Epidermal melanocyte (primary cell): ENCODE measurements at regions not wholly inside any gene's neighbourhood (a gene's known extent, or its start where the extent isn't known, plus 50 kb on each side); places are given as distances from the start of the nearest gene placed in this dataset.

Experiments
- DNase-seq: peaks from one replicate; pipeline ENCODE4 v3.0.0; 2011; ENCODE audit warnings: low spot score; ENCODE audit not compliant: insufficient read length

- no peak for DNase-seq
Observed at GRCh38 chr14:87008965-87009364, 984.0 kb downstream of the GALC start.

DNA sequence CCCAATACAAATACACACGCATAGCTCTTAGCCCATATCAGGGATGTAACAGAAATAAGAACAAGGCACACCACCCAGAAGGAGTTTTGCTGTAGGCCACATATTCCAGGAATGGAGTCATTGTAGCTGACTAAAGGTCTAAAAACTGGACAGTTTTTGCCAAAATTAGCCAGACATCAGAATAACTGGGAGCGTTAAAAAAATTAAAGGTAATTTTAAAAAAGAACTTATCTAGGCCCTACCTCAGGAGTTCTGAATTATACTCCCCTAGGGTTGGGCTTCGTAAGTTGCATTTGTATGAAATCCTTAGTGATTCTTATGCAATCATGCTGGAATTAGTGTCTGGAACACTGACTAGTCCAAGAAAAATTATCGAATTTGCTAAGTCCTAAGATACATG, 987.7 kb downstream of the GALC start:
- DNase-seq: no peak

DNA sequence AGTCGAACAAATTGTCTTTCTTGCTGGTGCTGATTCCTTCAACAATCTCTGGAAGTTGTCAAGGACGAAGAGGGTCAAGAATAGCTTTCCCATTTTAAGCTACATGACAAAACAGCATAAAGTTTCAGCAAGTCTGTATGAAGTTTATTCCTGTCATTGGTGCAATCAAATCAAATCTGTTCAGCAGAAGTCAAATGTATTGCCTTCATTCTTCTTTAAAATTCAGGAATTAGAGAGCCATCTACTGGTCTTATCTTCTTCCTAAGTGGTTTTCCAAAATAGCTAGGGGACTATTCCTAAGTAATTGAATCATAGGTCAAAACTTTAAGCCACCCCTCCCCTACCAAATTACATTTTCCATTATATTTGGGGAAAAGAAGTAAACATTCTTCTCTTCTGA, 990.2 kb downstream of the GALC start:
- DNase-seq: no peak

DNA sequence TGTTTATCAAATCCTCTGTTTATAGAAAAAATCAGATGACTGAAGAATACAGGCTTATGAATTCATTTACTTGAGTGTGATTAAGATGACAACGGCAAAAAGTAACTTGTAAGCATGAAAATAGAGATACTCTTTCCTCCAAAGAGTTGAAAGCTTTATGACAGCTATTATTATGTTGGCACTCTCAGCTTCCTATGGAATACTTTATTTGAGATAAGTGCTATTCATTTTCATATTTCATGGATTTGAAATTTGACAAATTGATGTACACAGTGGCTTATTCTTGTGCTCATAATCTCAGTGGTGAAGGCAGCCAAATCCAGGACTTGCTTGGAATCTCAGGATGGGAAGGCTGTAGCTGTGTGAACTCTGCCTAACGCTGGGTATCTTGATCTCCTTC, 991.6 kb downstream of the GALC start:
- no peak for DNase-seq

DNA sequence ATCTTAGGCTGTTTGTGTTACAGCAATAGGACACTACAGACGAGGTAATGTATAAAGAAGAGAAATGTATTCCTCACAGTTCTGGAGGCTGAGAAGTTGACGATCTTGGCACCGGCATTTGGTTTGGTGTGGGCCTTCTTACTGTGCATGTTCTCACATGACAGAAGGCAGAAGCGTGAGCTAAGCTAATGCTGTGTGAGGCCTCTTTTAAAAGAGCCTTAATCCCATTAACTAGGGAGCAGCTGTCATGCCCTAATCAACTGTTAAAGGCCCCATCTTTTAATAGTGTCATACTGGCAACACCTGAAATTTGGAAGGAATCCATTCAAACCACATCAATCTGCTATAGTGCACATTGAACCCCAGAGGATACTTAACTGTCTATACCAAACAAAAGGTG, 992.9 kb downstream of the GALC start:
- DNase-seq: no peak

DNA sequence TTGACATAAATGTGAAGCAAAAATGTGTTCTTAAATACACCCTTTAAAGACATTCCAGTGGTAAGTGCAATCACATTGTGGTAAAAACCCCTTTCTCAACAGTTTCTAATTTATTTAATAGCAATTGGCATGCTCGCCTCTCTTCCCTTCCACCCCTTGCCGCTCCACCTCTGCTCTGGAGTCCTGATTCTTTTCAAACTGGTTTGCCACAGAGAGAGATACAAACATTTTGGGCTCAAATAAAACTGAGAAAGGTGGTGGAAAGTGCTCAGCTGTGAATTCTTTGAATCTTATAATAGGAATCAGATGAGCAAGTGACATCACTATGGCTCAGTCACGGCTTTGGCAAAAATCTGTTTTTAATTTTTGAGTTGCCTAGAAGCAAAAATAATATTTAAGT, 993.9 kb downstream of the GALC start:
- no peak for DNase-seq

- DNase-seq: no peak
Observed at GRCh38 chr14:86997271-86997670, 995.7 kb downstream of the GALC start.

DNA sequence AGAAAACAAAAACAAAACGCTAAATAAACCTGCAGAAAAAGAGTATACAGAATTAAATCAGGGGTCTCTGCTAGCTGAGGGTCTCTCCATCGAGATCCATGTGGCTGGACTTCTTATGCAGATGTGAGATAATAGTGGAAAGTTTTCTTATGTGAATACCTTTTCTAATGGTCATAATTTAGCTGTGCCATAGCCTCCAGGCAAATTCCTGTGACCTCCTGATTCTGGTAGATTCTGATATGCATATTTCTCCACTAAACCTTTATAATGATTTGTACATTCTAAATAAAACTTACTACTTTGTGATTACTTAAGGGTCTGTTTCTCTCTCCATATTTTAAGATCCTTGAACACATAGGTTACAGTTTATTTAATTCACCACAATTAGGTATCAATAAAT, 1002.6 kb downstream of the GALC start:
- DNase-seq: no peak

DNA sequence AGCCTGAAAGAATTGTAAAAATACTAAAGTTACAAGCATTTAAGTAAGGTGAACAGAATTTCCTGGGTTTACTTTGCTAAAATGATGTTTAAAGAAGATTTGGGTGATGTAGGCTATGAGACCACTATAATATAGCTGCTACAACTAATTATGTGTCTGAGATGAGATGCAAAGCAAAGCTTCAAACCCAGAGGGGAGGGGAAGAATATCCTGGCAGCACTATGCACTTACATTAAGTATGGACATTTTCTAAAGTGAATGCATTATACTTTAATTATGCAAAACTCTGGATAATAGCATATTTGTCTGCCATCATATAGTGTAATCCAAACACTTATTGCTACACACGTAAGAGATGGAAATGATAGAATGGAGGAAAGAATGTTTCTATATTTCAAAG, 1003.7 kb downstream of the GALC start:
- no peak for DNase-seq

DNA sequence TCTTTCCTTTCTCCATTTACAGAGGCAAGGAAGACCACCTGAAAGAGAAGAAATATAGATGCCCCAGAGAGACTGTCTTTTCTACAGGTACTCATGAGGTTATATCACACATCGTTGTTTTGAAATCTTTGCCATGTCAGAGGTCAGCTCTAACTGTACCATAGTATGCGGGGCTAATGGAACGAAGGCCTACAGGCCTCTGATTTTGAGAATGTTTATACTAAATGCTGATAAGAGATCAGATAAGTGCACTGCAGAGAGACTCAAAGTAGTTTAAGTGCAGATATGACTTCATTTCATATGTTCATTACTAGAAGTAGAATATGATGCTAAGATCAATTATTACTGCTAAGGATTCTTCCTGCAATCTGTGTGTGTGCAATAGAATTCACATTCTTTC, 1005.0 kb downstream of the GALC start:
- DNase-seq: no peak

DNA sequence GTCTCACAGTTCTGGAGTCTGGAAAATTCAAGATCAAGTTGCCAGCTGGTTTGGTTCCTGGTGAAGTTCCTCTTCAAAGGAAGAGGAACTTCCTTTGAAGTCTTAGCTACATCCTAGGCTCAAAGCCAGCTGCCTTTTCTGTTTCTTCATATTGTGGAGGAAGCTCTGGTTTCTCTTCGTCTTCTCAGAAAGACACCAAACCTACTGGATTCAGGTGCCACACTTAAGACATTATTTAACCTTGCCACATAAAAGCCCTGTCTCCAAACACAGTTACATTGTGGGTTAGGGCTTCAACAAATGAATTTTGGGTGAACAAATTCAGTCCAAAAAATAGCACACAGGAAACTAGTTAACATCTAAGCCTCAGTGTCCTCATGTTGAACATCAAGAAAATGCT, 1019.8 kb downstream of the GALC start:
- DNase-seq: no peak

DNA sequence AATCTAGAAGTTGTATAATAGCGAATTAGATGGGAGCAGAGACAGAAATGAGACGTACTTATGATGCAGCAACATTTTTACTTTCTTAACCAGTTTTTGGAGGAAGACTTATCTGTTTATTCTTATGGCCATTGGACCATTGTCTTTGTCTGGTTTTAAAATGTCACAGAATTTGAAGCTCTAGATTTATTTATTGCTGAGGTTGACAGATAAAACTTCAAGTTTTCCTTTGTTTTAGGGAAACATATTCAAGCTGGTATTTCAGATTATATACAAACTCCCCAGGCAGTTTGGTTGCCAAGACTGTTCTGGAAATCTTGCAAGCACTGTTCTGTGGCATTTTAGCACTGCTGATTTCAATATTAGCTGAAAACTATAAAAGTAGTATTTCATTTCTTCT, 1021.7 kb downstream of the GALC start:
- DNase-seq: no peak

DNA sequence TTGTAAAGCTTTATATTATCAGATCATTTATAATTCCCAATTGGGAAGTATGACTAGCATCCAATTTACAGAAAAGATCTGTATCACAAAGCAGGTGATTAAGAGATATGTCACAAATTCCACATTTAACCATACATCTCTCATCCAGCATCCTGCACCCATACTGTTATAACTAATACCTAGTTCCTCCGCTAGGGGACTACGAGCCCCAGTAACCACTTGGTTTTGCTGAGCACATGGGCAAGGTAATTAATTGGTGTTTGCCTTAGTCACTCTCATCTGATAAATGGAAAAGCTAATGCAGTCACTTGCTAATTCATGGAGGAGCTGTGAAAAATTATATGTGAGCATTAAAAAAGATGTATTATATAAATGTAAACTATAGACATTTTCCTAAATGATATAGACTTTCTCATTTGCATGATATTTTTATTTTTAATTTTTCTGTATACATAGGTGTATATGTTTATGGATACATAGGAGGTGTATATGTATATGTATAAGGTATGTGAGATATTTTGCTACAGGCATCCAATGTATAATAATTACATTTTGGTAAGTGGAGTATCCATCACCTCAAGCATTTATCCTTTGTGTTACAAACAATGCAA, 1031.8 kb downstream of the GALC start:
- no peak for DNase-seq

GRCh38 chr14:86955771-86956354, 1037.1 kb downstream of the GALC start:
- no peak for DNase-seq

- no peak for DNase-seq
Observed at GRCh38 chr14:86954623-86955022, 1038.4 kb downstream of the GALC start.

DNA sequence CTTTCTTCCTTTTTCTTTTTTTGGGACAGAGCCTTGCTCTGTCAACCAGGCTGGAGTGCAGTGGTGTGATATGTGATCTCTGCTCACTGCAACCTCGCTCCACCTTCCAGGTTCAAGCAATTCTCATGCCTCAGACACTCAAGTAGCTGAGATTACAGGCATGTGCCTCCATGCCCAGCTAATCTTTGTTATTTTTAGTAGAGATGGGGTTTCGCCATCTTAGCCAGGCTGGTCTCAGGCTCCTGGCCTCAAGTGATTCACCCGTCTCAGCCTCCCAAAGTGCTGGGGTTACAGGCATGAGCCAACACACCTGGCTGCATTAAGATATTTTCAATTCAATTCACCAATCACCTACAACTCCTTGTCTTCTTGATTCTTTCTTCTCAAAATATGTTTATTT, 1046.5 kb downstream of the GALC start:
- no peak for DNase-seq

GRCh38 chr14:86944434-86944833, 1048.5 kb downstream of the GALC start:
- no peak for DNase-seq

DNA sequence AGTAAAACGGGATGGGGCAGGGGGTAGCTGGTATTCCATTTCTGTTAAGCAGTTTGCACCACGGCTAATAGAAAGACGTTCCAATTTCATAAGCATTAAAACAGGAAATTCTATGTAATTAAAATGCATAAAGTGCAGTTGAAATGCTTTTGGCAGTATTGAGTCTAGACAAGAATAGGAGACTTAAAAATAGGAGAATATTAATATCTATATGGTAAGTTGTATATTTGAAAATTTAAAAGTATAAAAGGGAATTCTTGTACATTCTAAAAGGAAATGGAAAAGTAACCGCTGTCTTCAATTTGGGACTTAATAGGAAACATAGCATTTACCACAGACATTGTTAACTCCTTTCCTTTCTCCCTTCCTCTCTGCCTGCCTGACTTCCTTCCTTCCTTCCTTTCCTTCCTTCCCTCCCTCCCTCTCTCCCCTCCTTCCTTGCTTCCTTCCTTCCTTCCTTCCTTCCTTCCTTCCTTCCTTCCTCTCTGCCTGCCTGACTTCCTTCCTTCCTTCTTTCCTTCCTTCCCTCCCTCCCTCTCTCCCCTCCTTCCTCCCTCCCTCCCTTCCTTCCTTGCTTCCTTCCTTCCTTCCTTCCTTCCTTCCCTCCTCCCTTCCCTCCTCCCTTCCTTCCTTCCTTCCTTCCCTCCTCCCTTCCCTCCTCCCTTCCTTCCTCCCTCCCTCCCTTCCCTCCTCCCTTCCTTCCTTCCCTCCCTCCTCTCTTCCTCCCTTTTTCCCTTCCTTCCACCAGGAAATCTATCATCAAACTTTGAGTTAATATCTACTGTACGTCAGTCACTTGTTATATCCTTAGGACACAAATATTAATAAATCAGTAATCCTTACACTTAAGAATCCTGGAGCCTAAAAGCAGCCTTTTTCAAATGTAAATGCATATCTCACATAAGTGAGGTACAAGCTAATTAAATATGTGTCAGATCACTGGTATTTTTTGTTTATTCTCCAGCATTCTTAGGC, 1049.3 kb downstream of the GALC start:
- DNase-seq: no peak

DNA sequence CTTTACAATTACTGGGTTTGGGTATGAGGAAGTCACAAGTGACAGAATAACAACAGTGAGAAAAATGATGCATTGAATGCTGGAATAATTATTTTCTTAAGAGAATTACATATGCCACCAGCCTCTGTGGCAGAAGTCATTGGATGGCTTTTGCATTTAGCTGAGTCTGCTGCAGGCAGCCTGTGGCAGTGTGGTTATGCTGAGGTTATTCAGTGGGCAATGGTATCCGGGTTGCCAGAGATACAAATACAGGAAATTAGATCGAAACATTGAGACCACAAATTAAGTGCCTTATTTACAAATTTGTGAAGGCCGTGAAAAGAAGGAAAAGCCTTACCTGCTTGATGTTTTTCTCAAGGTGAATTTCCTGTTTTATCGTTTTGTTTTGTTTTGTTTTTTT, 1050.0 kb downstream of the GALC start:
- DNase-seq: no peak

- DNase-seq: no peak
Observed at GRCh38 chr14:86940106-86940505, 1052.9 kb downstream of the GALC start.

DNA sequence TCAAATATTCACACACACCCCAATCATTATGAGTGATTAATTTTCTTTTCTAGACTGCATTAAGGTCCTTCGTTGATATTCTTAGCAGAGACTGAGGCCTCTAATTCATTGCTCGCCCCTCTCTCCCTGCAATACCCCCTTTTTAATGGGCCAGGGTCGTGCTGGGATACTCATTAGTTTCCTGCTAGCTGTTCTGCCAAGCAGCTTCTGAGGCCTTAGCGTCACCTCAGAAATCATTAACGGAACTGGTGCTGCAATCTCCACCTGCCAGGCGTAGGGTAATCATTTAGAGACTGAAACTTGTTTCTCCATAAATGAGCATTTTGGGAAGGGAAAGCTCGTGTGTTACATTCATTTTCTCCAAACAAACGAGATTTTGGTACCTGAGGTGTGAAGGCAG, 1054.7 kb downstream of the GALC start:
- DNase-seq: no peak

DNA sequence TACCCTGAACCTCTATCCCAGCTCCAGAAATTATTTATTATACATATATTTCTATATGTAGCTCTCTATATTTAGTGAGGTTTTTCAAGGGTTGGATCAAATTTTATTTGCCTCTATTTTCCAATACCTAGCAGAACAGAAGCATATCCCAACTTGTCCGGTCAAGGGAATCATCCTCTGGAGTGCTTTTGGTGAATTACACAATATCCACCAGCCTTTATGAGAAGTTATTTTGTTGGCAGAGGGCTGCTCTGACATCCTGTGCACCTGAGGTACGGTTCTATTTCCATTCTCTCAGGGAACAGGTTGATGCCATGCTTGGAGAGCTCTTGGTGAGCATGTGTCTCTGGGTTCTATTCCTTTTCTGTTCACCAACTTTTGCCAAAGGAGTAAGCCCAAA, 1056.4 kb downstream of the GALC start:
- no peak for DNase-seq
